HK-2 (cell line): ENCODE measurements at regions not wholly inside any gene's neighbourhood (a gene's known extent, or its start where the extent isn't known, plus 50 kb on each side); places are given as distances from the start of the nearest gene placed in this dataset.
"Not testable (repeated sequence)": the region's sequence is repeated elsewhere in the genome, so short reads cannot be mapped to it uniquely, and the experiment has no call there.

ENCODE experiments used
- DNase-seq: peaks from one replicate; pipeline ENCODE4 v3.0.0-alpha.2; 2018; ENCODE audit not compliant: unreplicated experiment

DNA sequence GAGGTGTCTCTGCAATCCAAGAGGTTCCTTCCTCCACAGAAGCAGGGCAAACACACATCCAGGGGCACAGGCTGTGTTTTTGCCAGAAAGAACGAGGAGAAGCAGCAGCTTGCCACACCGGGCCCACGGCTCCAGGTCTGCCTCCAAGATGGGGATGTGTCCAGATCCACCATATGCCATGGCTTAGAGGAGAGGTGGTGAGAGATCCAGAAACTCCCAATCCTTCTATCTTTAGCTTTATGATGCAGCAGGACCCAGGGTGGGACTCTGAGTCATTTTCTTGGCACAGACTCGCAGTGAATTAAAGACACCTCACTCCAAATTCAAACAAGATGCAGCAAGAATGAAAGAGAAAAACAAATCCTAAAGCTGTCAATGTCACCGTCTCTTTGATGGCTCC is 481.4 kb upstream of the TMEM132C start:
- DNase-seq = no peak

DNA sequence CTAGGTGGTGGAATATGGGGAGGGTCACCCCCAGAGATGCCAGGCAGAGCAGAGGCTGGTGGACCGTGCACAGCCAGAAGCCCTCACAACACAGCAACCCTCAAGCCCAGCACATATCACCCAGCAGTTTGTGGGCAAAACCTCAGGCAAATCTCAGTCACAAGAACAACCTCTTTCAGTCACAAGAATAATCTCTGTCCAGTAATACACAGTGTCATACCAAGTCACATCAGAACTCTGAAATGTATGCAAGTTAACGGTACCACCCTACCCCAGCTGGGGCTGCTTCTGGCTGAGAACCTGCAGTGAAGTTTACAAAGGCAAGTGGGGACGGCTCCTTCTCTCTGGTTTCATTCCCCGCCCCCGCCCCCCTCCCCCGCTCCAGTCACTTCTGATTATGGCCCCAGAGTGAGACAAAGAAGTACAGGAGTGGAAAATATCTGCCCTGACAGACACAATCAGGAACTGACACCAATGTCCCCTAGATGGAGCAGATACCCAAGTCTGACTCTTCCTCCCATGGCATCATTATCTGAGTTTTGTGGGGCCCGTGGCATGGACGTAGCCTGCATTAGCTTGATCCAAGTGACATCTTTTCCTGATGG is 480.9 kb upstream of the TMEM132C start:
- no peak for DNase-seq

DNA sequence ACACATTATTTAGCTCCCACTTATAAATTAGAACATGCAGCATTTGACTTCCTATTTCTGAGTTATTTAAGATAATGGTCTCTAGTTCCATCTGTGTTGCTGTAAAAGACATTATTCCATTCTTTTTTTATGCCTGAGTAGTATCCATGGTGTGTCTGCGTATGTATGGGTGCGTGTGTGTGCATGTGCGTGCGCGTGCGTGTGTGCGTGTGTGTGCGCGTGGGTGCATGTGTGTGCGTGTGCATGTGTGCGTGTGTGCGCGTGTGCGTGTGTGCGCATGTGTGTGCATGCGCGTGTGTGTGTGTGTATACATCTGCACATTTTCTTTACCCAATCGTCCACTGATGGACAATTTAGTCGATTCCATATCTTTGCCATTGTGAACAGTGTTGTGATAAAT is 479.4 kb upstream of the TMEM132C start:
- DNase-seq = no peak

DNA sequence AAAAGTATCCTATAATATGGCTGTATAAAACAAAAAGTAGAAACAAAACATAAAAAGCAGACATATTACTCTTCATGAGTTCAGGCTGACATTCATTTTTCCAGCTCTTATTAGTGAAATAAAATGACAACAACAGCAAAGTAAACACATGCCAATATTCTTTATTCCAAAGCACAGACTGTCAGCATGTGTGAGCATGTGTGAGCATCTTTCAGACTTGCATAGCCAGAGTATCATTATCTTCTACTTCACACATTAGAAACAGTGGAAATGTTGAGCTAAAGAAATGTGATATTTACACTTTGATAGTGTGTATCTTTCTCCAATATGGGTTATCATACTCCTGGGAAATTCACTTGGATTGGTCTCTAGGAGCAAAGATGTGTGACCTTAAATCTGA is 476.6 kb upstream of the TMEM132C start:
- DNase-seq = no peak

DNA sequence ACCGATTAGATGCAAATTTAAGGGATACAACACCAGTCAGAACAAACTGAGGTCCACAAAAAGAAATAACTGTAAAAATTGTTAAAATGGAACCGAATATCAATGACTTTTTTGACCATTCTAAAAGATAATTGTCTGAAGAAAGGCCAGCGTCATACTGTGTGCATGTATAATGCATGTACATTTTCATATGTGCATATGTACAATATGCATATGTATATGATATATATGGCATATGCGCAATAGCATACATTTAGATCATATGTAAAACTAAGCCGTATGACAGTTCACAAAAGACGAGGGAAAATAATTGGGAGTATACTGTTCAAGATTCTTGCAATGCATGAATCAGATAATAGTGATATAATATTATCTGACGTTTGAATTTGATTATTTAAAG is 475.8 kb upstream of the TMEM132C start:
- DNase-seq = no peak

DNA sequence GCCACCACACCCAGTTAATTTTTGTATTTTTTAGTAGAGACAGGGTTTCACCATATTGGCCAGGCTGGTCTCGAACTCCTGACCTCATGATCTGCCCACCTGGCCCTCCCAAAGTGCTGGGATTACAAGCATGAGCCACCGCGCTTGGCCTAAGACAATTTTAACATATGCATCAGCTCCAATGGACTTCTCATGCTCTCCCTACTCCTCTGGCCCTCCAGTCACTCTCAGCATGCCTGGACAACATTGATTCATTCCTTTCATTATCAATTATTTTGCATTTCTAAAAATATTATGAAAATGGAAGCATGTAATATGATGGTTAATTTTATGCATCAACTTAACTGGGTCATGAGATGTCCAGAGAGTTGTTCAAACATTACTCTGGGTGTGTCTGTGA is 469.1 kb upstream of the TMEM132C start:
- DNase-seq = no peak

DNA sequence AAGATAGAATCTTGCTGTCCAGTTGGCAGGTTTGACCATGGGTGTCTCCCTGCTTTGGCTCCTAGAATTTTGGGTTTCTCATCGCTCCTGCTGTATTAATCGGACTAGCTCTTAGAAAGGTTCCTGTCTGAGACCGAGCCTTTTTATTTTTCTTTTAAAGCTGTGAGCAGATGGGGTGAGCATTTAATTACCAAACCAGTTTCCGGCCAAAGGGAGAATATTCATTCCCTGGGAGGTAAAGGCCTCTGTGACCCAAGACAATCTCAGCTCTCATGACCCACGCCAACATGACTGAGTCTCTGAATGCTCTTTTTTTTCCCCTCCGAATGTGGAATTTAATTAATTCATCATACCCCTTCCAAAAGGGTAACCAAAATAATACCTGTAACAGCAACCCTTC is 464.7 kb upstream of the TMEM132C start:
- DNase-seq = no peak

DNA sequence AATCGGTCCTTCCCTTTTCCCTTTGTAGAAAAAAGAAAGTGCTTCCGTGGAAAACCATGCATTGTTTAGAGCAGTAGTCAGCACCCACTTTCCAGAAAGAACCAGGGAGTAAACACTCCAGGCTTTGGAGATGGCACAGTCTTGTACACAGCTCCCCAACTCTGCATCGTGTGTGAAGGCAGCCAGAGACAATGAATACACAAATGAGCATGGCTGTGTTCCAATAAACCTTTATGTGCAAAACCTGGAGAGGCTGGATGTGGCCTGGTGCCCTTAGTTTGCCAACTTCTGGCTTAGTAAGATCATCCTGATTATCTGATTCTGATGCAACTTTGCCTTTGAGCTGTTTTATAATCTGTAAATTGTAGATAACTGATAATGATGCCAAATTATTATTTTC is 463.4 kb upstream of the TMEM132C start:
- no peak for DNase-seq

DNA sequence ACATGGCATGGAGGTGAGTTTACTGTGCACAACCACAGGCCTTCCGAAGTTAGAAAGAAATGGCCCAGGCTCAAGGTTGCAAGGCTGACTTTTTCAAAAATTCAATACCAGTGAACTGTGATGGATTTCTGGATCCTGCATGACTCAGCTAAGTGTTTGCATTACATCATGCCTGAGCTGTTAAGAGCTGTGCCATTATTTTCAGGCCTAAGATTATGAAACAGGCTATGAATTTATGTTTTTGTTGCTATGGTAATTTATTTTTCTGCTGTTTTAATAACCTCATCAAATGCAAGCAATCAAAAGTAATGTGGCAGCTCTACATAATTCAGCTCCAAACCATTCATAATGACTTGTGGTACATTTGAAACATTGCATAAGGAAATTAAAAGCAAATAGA is 457.7 kb upstream of the TMEM132C start:
- no peak for DNase-seq

DNA sequence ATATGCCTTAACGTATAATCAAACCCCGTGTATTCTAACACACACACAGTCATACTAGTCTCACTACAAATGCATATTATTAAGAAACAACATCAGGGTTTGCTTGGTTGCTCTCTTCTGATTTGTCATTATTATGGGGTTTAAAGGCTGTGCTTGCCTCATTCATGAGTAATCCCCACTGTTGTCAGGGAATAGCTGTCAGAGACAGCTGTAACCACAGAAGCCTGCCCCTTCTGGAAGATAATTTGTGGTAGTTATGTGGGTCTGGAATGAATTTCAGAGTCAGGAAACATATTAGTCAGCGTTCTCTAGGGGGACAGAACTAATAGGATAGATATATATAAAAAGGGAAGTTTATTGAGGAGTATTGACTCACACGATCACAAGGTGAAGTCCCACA is 456.9 kb upstream of the TMEM132C start:
- no peak for DNase-seq

DNA sequence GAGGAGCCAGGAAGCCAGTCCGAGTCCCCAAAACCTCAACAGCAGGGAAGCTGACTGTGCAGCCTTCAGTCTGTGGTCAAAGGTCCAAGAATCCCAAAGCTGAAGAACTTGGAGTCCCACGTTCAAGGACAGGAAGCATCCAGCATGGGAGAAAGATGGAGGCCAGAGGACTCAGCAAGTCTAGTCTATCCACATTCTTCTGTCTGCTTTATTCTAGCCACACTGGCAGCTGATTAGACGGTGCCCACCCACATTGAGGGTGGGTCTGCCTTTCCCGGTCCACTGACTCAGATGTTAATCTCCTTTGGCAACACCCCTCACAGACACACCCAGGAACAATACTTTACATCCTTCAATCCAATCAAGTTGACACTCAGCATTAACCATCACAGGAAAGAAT is 456.5 kb upstream of the TMEM132C start:
- not testable (repeated sequence) for DNase-seq

DNA sequence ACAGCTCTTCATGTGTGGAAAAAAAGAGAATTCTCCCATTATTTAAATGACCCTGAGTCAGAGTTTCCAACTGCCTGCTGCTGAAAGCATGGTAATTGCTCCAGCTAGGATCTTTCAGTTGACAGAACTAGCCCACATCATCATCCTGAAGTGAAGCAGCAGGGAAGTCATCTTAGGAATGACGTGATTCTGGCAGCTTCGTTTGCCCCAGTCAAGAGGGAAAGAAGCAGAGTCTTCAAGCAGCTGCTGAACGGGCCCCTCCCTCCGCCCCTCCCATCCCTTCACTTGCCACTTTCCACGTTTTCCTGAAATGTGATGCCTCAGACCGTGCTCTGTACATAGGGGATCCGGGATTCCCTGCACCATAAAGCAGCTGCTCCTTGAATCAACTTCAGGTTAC is 455.0 kb upstream of the TMEM132C start:
- no peak for DNase-seq

DNA sequence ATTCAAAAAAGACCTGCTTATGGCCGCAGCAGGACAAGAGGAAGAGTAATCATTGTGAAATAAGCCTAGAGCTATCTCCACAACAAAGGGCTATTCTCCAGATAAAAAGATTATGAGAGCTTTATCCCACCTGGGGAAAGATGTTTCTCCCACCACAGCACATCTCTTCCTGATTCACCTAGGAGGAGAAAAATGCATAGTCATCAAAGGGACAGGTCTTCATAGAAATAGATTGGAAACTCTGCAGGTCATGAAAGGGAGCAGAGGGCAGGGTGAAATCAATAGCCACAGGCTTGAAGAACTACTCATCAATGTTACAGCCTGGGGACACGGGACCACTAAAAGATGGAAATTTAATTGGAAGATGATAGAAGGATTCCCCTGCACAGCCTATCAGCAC is 453.8 kb upstream of the TMEM132C start:
- DNase-seq = no peak

DNA sequence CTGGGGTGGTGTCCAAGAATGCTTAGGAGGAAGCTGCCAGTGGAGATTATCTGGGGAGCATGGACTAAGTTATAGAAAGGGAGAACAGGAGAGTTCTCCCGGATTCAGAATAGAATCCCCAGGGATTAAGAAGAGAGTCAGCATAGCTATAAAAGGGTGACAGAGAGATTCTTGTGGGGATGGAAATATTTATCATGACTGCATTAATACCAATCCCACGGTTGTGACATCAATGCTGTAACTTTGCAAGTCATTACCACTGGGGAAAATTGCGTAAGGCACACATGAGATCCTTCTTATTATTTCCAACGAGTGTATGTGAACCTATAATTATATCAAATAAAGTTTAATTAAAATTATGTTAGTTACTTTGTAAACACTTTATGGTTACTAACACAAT is 447.9 kb upstream of the TMEM132C start:
- DNase-seq = no peak

DNA sequence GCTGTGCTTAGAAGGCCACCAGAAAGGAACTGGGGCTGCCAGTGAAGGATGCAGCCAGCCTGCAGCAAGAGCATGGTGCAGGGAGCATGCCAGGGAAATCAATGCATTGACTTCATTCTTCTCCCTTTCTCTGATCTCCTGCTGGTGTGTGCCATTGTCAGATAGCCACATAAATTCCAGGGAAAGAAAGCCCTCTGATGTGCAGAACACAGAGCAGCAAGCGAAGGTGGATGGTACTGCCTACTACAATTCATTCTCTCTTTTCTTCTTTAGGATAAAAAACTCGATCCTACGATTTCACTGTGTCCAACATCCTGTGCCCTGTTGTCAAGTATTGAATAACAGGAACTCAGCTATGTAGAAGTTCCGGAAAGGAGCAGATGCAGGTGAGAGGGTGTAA is 446.7 kb upstream of the TMEM132C start:
- no peak for DNase-seq

DNA sequence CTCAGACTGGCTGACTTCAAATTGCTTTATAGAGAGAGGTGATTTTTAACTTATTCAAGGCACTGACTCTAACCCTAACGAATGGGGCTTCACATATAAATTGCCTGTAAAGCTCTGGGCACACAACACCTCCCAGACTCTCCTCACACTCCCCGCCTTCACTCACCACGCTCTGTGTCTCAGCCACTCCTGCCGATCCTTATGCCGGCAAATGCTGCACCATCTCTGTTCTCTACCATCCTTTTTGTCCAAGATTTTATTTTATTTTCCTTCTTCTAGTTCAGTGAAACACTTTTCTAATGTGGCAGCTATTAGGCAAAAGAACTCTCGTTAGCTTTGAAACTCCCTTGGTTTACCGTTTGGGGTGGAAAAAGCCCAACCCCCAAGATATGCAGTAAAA is 446.1 kb upstream of the TMEM132C start:
- no peak for DNase-seq

DNA sequence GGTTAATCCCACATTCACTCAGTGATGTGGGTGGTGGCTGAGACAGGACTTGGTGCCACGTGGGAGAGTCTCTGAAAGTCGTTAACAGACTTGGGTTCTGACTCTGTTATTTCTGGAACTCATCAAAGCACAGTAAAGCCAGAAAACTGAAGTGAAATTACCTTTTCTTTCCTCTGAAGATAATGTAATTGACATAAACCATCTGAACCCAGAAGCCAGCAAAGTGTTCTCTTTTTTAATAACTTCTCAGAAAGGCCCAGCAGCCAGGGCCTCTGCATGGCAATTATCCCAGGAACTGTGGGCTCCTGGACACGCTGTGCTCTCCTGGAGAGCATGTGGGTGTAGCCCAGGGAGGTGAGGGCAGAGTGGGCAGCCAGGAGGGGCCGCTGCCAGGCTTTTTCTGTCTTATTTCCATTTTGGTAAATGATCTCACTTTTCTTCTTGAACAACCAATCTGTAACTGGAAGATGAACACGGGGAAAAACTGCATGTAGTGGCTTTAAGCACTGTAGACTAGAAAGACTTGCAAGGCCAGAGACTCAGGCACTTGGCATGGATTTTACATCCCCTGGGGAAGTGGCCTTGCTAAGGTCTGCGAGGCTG is 444.1 kb upstream of the TMEM132C start:
- no peak for DNase-seq

DNA sequence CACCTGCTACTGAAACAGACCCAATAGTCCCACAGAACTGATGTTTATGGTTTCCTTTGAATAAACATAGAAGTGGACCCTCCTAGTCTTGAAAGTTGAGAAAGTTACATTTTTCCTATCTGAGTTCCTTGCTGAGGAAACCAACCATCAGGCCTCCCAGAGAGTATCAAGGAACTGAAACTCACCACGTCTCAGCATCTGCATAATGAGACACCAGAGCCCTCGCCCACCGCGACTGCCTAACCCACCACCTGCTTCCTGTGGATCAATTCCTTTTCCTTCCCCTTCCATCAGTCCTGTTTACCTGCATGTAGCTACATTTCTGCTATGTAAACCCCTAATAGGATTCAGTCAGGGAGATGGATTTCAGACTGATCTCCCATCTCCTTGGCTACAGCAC is 443.2 kb upstream of the TMEM132C start:
- no peak for DNase-seq

DNA sequence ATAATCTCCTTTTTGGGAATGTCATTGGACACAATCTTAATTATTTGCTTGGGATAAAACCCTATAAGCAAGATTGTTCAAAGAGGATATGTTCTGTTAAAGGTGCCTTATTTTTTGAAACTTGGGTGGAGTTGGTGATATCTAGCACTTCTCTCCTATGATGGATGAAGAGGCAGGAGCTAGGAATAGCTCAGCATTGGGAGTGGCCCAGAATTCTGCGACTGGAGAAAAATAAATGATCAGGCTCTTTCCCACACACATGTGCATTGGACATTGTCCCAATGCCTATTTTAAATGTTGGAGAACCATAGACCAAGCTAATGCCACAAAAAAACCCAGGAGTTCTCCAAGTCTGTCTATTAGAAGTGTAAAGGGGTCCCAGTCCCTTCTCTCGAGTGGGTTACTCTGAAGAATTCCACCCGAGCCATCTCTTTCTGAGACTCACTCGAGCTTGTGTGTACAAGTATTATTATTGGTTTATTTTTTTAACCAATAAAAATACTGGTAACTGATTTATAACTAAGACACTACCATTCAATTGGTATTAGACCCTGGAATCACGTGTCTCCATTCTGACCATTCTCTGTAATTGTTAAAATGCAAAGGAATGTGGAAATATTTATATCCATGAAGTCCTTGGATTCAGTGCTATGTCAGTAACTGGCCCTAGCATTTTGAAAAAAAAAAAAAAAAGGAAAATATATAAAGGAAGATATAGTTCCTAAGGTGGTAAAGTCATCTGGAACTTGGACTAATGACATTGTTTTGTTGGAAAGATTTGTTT is 437.5 kb upstream of the TMEM132C start:
- DNase-seq = no peak

DNA sequence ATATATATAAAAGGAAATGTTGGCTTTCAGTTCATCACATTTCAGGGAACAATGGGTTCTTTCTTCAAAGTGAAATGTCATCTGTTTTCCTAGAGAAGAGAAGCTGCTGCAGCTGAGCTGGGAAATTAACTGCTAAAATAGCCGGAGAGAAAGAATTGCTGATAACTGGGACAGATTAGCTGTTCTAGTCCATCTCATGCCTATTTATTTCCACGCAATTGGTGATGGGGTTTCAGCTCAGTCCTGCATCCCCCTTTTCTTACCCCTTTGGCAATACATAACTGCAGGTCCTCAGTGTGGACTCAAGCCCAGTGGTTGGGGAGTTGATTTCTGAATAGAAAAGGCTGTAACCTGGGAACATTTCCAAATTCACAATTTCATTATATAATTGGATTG is 436.9 kb upstream of the TMEM132C start:
- no peak for DNase-seq

DNA sequence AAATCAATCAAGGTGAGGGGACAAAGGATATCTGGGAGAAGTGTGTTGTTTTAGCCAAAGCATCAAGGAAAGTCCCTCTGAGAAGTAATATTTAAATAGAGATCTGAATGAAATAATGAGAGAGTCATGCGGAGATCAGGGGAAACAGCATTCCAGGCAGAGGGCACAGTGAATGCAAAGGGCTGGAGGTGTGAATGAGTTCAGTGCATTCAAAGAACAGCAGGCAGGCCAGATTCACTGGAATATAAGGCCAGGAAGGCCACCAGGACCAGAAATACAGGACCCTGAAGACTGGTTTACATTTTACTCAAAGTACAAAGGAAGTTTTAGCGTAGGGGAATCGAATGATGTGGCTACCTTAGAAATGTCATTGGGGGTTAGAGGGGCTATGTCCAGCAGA is 436.2 kb upstream of the TMEM132C start:
- DNase-seq = no peak

DNA sequence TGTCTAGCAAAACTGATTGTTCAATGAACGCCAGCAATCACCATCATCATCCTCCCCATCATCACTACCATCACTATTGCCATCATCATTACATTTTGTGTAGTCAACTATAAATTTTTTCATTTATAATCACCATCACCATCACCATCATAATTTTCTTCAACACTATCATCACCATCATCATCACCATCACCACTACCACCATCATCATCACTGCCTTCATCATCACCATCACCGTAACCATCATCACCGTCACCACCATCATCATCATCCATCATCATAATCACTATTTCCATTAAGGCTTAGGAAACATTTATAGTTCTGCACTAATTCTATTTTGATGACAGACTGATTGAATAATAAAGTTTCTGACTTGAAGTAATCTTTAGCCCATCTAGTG is 434.8 kb upstream of the TMEM132C start:
- DNase-seq = no peak

DNA sequence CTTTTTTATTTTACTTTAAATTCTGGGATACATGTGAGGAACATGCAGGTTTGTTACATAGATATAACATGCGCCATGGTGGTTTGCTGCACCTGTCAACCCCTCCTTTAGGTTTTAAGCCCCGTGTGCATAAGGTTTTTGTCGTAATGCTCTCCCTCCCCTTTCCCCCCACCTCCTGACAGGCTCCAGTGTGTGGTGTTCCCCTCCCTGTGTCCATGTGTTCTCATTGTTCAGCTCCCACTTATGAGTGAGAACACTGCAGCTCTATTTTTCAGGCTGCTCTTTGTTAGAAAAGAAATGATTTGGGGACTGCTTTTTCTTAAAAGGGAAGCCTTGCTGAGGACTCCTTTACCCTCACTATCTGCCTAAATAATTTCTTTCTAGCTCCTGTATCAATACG is 430.2 kb upstream of the TMEM132C start:
- not testable (repeated sequence) for DNase-seq

DNA sequence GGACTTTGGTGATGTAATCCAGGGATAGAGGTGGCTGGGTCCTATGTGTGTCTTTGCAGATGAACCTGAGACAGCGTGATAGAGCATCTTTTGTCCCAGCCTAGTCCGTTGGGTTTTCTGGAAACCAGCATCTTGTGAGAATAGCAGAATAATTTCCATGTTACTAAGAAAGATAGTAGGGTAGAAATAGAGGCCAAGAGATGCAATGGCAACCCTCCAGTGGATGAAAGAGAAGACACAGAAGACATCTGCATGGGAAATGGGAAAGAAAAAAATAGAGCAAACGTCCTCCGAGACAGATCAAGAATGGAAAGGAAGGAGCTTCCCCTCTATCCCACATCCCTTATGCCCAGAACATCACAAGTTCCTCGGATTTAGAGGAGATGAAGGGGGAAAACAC is 409.3 kb upstream of the TMEM132C start:
- DNase-seq = no peak
